Stimulated activated CD4-positive, alpha-beta T cell treated with anti-CD3 and anti-CD28 coated beads, Interleukin-15, amount 100 ng/mL, for 24 hours (primary cell): ENCODE measurements at regions not wholly inside any gene's neighbourhood (a gene's known extent, or its start where the extent isn't known, plus 50 kb on each side); places are given as distances from the start of the nearest gene placed in this dataset.
"Not testable (repeated sequence)": the region's sequence is repeated elsewhere in the genome, so short reads cannot be mapped to it uniquely, and the experiment has no call there.

Source experiments
- DNase-seq: peaks from one replicate; pipeline ENCODE4 v3.0.0-alpha.2; 2020

DNA sequence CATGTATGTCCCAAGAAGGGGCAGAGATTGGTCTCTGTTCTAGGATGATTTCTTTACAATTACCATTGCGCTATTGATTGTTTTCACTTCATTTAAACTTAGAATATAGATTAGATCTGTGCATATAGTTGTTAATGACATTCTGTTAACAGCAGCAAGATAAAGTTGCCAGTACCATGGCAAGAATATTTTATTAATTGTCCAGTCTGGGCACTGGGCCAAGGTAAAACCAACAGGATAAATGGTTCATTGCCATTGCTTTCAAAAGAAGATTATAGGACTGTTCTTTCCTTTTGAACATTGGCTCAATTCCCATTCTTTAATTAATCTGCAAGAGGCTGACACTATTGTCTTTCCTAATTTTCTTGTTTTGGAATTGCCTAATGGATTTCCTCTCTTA is 592.4 kb downstream of the RFPL4B start:
- DNase-seq, result no peak

GRCh38 chr6:112941613-112942012 is 594.5 kb downstream of the RFPL4B start:
- no peak for DNase-seq

DNA sequence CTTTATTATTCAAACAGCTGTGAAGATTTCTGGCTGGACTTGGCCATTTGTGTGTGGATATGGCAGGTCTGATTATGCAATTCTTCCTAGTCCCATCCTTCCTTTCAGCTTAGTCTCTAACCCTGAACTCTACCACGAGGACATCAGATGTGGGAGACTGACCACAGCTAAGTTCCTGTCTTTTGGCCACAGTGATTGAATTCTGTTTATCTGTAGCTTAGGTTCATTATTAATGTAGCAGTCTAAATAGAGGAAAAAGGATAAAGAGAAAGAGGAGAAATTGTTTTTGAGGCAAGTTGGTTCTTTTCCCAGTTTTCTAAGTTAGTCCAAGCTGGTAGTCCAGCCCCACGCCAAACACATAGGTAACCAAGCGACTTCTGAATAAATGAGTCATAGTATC is 598.9 kb downstream of the RFPL4B start:
- DNase-seq, result no peak

GRCh38 chr6:112947507-112947906 is 600.4 kb downstream of the RFPL4B start:
- no peak for DNase-seq

DNA sequence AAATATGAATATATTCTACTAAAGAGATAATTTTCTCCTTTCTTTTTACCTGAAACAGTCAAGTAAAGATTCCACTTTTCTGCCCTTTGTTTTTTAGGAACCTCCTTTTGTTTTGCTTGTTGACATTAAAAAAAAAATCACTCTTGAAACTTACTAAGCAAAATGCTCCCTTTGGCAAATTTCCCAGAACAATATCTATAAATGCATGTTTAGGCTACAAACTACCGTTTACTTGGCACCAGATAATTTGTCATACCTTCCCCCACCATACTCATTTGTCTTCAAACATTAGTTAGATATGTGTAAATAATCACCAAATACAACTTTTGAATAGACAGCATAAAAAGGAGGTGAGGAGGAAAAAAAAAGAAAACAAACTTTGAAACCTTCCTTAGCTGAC is 604.7 kb downstream of the RFPL4B start:
- no peak for DNase-seq

DNA sequence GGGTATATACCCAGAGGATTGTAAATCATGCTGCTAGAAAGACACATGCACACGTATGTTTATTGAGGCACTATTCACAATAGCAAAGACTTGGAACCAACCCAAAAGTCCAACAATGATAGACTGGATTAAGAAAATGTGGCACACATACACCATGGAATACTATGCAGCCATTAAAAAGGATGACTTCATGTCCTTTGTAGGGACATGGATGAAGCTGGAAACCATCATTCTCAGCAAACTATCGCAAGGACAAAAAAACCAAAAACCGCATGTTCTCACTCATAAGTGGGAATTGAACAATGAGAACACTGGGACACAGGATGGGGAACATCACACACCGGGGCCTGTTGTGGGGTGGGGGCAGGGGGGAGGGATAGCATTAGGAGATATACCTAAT is 608.6 kb downstream of the RFPL4B start:
- not testable (repeated sequence) for DNase-seq

DNA sequence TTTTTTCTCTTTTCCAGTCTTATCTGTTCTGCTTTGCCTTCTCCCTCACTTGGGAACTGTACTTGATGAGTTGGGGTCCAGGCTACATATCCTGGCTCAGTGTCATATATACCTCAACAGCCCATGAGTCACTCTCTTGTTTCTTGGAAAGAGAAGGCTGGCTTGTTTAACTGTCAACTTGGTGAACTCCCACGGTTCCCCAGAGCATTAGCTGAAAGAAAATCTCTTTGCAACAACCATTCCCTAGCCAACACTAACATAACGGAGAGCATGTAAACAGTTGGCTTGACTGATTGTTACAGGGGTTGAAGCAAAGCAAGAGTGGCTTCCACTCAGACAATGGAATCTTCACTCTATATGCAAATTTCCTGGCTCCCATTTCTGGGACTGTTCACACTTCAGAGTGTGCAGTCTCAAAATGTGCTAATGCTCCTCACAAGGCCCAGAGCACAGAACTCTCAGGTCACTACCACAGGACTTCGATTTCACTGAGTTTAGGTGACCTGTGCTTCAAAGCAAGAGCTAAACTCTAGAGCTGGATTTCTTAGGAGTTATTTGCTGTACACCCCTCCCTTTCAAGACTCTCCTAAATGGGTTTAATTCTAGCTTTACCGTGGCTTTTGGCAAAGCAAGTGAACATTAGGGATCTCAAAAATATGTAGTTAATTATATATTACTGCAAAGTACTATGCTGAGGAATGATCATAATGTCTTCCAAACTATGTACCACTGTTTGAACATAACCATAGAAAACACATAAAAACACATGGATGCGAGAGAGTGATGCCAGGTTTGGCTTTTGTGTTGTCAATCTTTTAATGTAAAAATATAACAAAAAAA is 609.8 kb downstream of the RFPL4B start:
- no peak for DNase-seq

DNA sequence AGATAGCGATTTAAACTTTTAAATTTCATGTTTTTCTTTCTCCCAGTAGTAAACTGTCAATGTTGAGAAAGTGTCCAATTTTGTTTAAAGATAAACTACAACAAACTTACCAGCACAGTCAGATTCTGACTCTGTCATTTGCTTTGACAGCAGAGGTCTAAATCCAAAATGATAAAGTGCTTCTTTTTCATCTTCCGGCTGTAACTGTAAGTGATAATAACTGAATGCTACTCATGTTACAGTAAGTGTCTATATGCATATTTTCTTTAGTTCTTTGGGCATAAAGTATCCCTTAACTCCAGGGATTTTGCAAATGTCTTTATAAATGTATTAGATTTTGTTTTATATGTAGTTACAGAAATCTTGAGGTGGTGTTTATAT is 610.4 kb downstream of the RFPL4B start:
- no peak for DNase-seq

DNA sequence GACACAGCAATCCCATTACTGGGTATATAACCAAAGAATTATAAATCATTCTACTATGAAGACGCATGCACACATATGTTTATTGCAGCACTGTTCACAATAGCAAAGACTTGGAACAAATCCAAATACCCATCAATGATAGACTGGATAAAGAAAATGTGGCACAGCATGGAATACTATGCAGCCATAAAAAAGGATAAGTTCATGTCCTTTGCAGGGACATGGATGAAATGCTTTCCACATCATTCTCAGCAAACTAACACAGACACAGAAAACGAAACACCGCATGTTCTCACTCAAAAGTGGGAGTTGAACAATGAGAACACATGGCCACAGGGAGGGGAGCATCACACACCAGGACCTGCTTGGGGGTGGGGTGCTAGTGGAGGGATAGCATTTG is 613.0 kb downstream of the RFPL4B start:
- DNase-seq, result not testable (repeated sequence)

- DNase-seq, result no peak
Observed at GRCh38 chr6:112967974-112968373, 620.8 kb downstream of the RFPL4B start.

DNA sequence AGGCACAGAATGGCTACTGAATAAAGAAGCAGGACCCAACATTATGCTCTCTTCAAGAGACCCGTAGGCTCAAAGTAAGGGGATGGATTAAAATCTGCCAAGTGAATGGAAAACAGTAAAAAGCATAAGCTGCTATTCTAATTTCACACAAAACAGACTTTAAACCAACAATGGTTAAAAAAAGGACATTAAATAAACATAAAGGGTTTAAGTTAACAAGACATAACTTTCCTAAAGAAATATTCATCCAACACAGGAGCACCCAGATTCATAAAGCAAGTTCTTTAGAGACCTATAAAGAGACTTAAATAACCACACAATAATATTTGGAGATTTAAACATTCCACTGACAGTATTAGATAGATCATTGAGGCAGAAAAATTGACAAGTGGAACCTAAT is 624.5 kb downstream of the RFPL4B start:
- no peak for DNase-seq

DNA sequence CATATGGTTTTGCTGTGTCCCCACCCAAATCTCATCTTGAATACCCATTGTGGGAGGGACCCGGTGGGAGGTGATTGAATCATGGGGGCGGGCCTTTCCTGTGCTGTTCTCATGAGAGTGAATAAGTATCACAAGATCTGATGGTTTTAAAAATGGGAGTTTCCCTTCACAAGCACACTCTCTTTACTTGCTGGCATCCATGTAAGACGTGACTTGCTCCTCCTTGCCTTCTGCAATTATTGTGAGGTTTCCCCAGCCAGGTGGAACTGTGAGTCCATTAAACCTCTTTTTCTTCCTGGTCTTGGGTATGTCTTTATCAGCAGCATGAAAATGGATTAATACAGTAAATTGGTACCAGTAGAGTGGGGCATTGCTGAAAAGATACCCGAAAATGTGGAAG is 627.8 kb downstream of the RFPL4B start:
- not testable (repeated sequence) for DNase-seq

DNA sequence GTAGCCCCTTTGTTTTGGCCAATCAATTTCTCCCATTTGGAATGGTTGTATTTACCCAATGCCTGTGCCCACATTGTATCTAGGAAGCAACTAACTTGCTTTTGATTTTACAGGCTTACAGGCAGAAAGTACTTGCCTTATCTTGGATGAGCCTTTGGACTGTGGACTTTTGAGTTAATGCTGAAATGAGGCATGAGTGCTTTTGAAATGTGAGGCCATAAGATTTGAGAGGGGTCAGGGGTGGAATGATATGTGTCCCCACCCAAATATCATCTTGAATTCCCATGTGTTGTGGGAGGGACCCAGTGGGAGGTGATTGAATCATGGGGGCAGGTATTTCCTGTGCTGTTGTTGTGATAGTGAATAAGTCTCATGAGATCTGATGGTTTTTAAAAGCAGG is 629.4 kb downstream of the RFPL4B start:
- not testable (repeated sequence) for DNase-seq

GRCh38 chr6:112979830-112980229 is 632.7 kb downstream of the RFPL4B start:
- no peak for DNase-seq

- DNase-seq, result no peak
Observed at GRCh38 chr6:112980676-112981075, 633.5 kb downstream of the RFPL4B start.

- no peak for DNase-seq
Observed at GRCh38 chr6:112983713-112984261, 636.7 kb downstream of the RFPL4B start.

- no peak for DNase-seq
Observed at GRCh38 chr6:112984899-112985298, 637.8 kb downstream of the RFPL4B start.

DNA sequence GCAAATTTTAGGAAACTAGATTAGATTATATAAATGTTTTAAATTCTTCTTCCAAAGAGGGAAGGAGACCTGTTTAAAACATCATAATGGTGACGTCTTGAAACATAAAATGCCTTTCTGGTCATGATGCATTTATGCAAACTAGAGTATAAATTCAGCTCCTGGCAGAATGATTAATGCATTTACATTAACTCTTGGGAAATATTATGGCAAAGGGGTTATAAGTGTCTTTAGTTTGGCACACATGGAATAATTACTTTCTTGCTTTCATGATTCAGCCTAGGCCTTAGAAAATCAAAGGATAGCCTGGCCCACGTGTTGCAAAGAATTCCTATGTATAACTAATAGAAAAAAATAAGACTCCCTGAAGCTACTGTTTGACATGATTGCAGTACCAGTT is 639.2 kb downstream of the RFPL4B start:
- no peak for DNase-seq

GRCh38 chr6:112988748-112989147 is 641.6 kb downstream of the RFPL4B start:
- DNase-seq, result no peak

DNA sequence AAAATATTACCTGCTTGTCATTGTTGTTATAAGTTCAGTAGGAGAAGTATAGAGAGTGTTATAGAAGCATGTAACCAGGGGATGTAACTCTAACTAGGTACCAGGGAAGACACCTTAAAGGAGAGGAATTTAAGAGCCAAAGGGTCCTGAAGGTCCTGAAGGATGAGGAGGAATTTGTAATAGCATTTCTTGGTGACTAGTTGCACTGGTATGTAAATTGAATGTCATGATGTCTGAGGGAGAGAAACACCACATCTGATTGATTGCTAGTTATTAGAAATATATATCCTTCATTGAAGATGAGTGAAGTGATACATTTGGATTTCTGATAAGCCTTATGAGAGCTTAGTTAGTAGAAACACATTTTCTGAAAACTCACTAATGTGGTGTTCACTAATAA is 643.8 kb downstream of the RFPL4B start:
- no peak for DNase-seq

DNA sequence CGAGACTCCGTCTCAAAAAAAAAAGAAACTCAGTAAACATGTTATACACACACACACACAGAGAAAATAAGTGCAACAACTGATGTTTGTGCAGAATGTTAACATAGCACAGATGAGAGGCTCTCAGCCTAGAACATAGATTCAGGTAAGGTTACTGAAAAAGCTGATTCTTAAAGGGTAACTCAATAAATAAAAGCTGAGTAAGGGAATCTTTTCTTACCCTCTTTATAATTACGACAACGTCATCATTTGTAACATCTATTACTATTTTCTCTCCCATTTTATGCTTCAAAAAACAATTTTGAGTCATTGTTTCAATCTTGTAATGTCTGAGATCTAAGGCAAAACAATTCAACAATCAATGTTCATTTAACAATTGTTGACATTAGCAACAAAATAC is 644.8 kb downstream of the RFPL4B start:
- no peak for DNase-seq

GRCh38 chr6:112997421-112998085 is 650.4 kb downstream of the RFPL4B start:
- DNase-seq, result no peak

- DNase-seq, result no peak
Observed at GRCh38 chr6:113004054-113004453, 656.9 kb downstream of the RFPL4B start.
